Nucleus accumbens (tissue), 56 donors: ENCODE measurements at regions not wholly inside any gene's neighbourhood (a gene's known extent, or its start where the extent isn't known, plus 50 kb on each side); places are given as distances from the start of the nearest gene placed in this dataset.
"Not testable (repeated sequence)": the region's sequence is repeated elsewhere in the genome, so short reads cannot be mapped to it uniquely, and the experiment has no call there.

Source experiments
- DNase-seq, 56 donors: peaks; one replicate each; lab custom pipeline; 2025; lab: John Stamatoyannopoulos, UW

- DNase-seq, result no peak
Observed at GRCh38 chr4:91653067-91653466, 650.7 kb upstream of the GRID2 start.

GRCh38 chr4:91681091-91681490, 622.7 kb upstream of the GRID2 start:
- DNase-seq, result no peak

- no peak for DNase-seq
Observed at GRCh38 chr4:91681544-91681943, 622.2 kb upstream of the GRID2 start.

GRCh38 chr4:91684955-91685354, 618.8 kb upstream of the GRID2 start:
- no peak for DNase-seq

GRCh38 chr4:91688413-91688812, 615.4 kb upstream of the GRID2 start:
- no peak for DNase-seq

GRCh38 chr4:91699691-91700090, 604.1 kb upstream of the GRID2 start:
- DNase-seq, result not testable (repeated sequence)

GRCh38 chr4:91729851-91730250, 573.9 kb upstream of the GRID2 start:
- no peak for DNase-seq

- no peak for DNase-seq
Observed at GRCh38 chr4:91734682-91735081, 569.1 kb upstream of the GRID2 start.

- not testable (repeated sequence) for DNase-seq
Observed at GRCh38 chr4:91738831-91739230, 564.9 kb upstream of the GRID2 start.

- DNase-seq, result no peak
Observed at GRCh38 chr4:91746551-91746950, 557.2 kb upstream of the GRID2 start.

- no peak for DNase-seq
Observed at GRCh38 chr4:91751961-91752360, 551.8 kb upstream of the GRID2 start.

- no peak for DNase-seq
Observed at GRCh38 chr4:91754716-91755115, 549.0 kb upstream of the GRID2 start.

GRCh38 chr4:91758487-91758886, 545.3 kb upstream of the GRID2 start:
- no peak for DNase-seq

GRCh38 chr4:91764085-91764484, 539.7 kb upstream of the GRID2 start:
- DNase-seq, result no peak

- DNase-seq, result no peak
Observed at GRCh38 chr4:91769912-91770311, 533.9 kb upstream of the GRID2 start.

GRCh38 chr4:91791631-91792030, 512.1 kb upstream of the GRID2 start:
- not testable (repeated sequence) for DNase-seq

- no peak for DNase-seq
Observed at GRCh38 chr4:91795947-91796346, 507.8 kb upstream of the GRID2 start.

GRCh38 chr4:91812319-91812718, 491.4 kb upstream of the GRID2 start:
- no peak for DNase-seq

- DNase-seq, result no peak
Observed at GRCh38 chr4:91824773-91825172, 479.0 kb upstream of the GRID2 start.

- no peak for DNase-seq
Observed at GRCh38 chr4:91826186-91826585, 477.6 kb upstream of the GRID2 start.

GRCh38 chr4:91827914-91828313, 475.9 kb upstream of the GRID2 start:
- DNase-seq, result no peak

- DNase-seq, result no peak
Observed at GRCh38 chr4:91829531-91829930, 474.2 kb upstream of the GRID2 start.

- no peak for DNase-seq
Observed at GRCh38 chr4:91830681-91831395, 472.9 kb upstream of the GRID2 start.
